SK-N-MC (cell line): ENCODE measurements at regions not wholly inside any gene's neighbourhood (a gene's known extent, or its start where the extent isn't known, plus 50 kb on each side); places are given as distances from the start of the nearest gene placed in this dataset.

Experiments
- EZH2 ChIP-seq: fragments of 200-600 bp; sonication (generic); IDR thresholded peaks from one replicate; pipeline ENCODE4 v1.6.1; 2017; ENCODE audit warnings: antibody characterized with exemption
- FOXP2 ChIP-seq: optimal IDR thresholded peaks from 2 replicates; pipeline ENCODE3; 2011; ENCODE audit warnings: mild to moderate bottlenecking, moderate library complexity; ENCODE audit not compliant: insufficient read depth; ENCODE audit errors: extremely low read length, control extremely low read depth
- POLR2AphosphoS5 ChIP-seq: IDR thresholded peaks from 2 replicates; pipeline ENCODE4 v1.6.1; 2012; ENCODE audit warnings: mild to moderate bottlenecking, low read depth, low read length, borderline replicate concordance

DNA sequence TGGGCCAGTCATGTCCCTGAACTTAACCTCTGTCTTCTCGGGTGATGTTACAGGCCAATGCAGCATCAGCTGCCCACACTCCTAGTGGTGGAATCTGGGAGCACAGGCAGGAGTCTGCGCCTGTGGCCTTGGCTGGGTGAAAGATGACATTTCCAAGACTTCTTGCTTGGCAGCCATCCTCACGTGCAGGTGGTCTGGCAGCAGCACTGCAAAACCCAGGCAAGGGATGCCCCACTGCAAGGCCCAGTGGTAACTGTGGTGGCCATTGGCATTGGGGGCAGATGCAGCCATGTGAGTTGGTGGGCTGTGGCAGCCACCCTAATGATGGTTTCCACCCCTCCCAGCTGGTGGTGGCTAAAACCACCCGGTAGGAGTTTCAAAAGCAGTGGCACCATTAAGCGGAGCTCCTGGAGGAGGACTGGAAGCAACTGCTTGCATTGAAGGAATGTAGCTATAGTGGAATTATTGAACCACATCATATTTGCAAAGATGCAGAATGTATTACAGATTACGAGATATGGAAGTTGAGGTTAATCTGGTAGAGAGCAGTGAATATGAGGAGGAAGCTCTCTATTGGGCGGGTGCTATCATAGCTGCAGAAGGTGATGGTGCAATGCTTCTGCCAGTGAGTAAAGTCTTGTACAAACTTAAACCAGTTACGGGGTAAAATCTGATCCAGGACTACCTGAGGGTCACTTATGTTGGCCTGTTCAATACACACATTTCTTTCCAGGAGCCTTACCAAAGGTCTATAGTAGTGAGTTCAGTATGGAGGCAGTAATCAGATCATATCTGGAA, 120.7 kb upstream of the TOP3B start:
- TF ChIP-seq EZH2 (no peak), POLR2AphosphoS5 (no peak), FOXP2 (no peak)
